Erythroblast (primary cell): ENCODE measurements at regions not wholly inside any gene's neighbourhood (a gene's known extent, or its start where the extent isn't known, plus 50 kb on each side); places are given as distances from the start of the nearest gene placed in this dataset.

Source experiments
- DNase-seq, 2 experiments: peaks; one replicate each; lab custom pipeline; 2025; lab: John Stamatoyannopoulos, UW
- GATA1 ChIP-seq: IDR thresholded peaks from 2 replicates; pipeline ENCODE4 v1.6.1; 2011; ENCODE audit warnings: low read depth, mild to moderate bottlenecking, control low read depth, low read length, moderate library complexity
- POLR2A ChIP-seq: IDR thresholded peaks from 2 replicates; pipeline ENCODE4 v1.6.1; 2011; ENCODE audit warnings: mild to moderate bottlenecking, low read length

- TF ChIP-seq GATA1 = no peak
- TF ChIP-seq POLR2A = no peak
- DNase-seq = no peak
Measured at GRCh38 chr6:146865756-146866379, 267.1 kb downstream of the ADGB start.

GRCh38 chr6:146866731-146867414 is 268.1 kb downstream of the ADGB start:
- no peak for DNase-seq
- TF ChIP-seq POLR2A (no peak), GATA1 (no peak)

- TF ChIP-seq POLR2A (no peak), GATA1 (no peak)
Measured at GRCh38 chr6:146868671-146869209, 270.0 kb downstream of the ADGB start.

GRCh38 chr6:146870760-146871159 is 272.0 kb downstream of the ADGB start:
- TF ChIP-seq GATA1 (no peak), POLR2A (no peak)

More at GRCh38 chr6:146868671-146869209, 270.0 kb downstream of the ADGB start:
- no peak for DNase-seq

GRCh38 chr6:146871611-146872425 is 273.0 kb downstream of the ADGB start:
- no peak for DNase-seq
- TF ChIP-seq GATA1 = no peak
- TF ChIP-seq POLR2A = no peak

More at GRCh38 chr6:146870760-146871159, 272.0 kb downstream of the ADGB start:
- DNase-seq = no peak

- TF ChIP-seq POLR2A (no peak), GATA1 (no peak)
- DNase-seq = no peak
Measured at GRCh38 chr6:146872426-146872785, 273.6 kb downstream of the ADGB start.

GRCh38 chr6:146874278-146875018 is 275.7 kb downstream of the ADGB start:
- no peak for DNase-seq
- no peak for TF ChIP-seq POLR2A
- no peak for TF ChIP-seq GATA1

GRCh38 chr6:146875927-146876270 is 277.1 kb downstream of the ADGB start:
- DNase-seq = no peak
- TF ChIP-seq POLR2A = no peak
- TF ChIP-seq GATA1 = no peak

GRCh38 chr6:146876271-146877151 is 277.7 kb downstream of the ADGB start:
- DNase-seq = peak; percentile 74 to 80
- TF ChIP-seq POLR2A (no peak), GATA1 (no peak)

GRCh38 chr6:146878168-146878951 is 279.6 kb downstream of the ADGB start:
- TF ChIP-seq GATA1 (no peak), POLR2A (no peak)
- peak in 1 of 2 experiments; percentile 28 for DNase-seq

- TF ChIP-seq GATA1 (no peak), POLR2A (no peak)
- no peak for DNase-seq
Measured at GRCh38 chr6:146878952-146879340, 280.2 kb downstream of the ADGB start.

- TF ChIP-seq GATA1 (no peak), POLR2A (no peak)
- DNase-seq = peak; percentile 26 to 56
Measured at GRCh38 chr6:146879406-146880117, 280.8 kb downstream of the ADGB start.
